HuH-7.5 (cell line): ENCODE measurements at regions not wholly inside any gene's neighbourhood (a gene's known extent, or its start where the extent isn't known, plus 50 kb on each side); places are given as distances from the start of the nearest gene placed in this dataset.

Experiments used
- DNase-seq: peaks from one replicate; pipeline ENCODE4 v3.0.0; 2011; ENCODE audit warnings: low spot score

DNA sequence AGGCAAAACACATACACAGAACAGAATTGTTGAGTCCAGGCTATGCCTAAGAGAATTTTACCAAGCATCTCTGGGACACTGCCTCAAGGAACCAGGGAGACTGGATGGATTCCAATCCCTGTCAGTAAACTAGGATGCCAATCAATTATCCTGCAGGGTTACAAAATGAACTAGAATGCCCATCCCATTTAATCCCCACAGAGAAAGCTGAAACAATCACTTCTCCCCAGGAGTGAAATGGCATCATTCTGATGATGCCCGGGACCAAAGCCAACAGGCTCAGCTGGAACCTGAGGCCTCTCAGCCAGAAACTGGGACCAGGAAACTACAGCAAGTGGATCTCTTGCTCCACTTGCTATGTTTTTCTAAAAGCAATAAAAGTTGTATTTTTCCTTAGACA, 130.0 kb upstream of the TJP1 start:
- DNase-seq, result no peak

DNA sequence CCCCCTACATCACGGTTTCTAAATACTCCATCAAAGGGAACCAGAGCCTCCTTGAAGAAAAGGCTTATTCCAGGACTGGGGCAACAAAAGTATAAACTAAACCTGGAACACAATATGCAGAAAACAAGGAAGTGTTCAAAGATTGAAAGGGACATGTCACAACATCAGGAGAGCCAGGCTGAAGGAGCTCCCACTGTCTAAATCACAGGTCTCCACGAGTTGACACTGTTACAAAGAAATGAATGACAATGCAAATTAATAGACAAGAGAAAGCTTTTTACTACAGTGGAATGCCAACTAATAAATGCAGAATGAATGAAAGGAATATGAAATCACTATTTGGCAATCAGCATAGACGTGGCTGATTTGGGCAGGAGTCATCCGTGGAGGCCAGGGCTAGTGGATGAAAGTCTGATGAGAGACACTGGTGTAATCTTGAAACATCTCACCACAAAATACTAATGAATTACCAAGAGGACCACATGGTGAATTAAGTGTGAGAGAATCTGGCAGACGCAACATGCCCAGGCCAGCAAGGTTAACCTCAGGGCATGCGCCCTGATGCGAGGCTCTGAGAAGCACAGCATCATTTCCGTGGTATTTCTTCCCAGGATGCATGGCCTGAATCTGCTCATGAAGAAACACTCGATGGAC, 123.8 kb upstream of the TJP1 start:
- DNase-seq, result no peak

DNA sequence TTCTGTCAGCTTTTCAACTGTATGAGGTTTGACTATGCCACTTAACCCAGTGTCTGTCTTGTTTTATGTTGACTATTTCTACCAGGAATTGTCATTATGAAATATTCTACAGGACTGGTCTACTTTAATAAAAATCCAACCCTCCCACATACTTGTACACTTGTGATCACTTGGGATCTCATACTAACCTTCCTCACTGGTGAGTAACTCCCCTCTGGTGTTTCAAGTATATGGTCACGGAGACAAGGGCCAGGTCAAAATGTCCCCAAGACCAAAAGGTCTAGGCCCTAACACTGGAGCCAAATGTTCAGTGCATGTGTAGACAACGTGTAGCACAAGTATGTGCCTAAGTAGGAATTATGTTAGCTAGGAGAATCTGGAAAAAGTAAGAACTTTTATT, 122.7 kb upstream of the TJP1 start:
- no peak for DNase-seq

DNA sequence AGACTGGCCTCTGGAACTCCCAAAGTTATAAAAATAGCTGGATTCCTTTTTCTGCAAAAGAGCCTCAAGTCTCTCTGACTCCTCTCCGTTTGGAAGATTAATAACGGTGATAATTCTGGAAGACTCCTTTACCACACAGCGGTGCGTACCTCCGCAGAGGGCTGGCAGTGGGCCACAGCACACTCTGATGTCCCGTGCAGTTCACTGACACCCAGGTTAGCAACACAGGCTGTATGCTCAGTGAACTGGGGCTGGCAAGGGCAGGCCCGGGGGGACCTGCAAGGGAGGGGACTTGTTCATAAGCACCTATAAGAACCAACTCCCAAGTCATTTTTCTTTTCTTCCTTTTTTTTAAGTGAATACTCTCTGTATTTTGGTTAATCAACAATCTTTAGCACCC, 120.3 kb upstream of the TJP1 start:
- DNase-seq, result no peak

DNA sequence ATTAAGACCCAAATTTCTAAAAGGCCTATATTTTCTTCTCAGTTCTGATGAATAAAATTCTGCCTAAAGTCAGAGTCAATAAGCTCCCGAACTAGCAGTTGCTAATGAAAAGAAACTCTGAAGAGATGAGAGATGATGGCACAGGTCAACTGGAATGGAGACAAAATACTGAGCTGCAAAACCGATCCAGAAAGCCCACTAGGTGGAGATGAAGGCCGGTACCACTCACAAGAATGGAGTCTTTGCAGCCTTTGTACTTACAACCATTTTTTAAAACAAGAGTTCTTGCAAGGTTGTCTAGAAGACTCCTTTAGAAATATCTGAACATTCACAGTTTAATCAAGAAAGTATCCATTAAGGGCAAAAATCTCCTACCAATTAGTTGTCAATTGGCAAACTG, 119.9 kb upstream of the TJP1 start:
- no peak for DNase-seq

DNA sequence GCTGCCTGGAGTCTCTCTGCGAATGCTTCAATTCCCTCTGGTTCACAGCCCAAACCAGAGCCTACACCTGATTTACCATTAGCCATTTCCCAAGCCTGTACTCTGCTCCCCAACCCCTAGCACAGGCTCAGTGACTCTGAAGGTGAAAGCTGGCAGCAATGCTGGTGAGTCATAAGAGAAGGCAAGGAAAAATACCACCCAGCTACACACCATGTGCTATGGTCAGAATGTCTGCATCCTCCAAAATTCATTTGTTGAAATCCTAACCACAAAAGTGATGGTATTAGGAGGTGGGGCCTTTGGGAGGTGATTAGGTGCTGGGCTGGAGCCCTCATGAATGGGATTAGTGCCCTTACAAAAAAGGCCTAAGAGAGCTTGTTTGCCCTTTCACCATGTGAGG, 117.1 kb upstream of the TJP1 start:
- DNase-seq, result no peak

DNA sequence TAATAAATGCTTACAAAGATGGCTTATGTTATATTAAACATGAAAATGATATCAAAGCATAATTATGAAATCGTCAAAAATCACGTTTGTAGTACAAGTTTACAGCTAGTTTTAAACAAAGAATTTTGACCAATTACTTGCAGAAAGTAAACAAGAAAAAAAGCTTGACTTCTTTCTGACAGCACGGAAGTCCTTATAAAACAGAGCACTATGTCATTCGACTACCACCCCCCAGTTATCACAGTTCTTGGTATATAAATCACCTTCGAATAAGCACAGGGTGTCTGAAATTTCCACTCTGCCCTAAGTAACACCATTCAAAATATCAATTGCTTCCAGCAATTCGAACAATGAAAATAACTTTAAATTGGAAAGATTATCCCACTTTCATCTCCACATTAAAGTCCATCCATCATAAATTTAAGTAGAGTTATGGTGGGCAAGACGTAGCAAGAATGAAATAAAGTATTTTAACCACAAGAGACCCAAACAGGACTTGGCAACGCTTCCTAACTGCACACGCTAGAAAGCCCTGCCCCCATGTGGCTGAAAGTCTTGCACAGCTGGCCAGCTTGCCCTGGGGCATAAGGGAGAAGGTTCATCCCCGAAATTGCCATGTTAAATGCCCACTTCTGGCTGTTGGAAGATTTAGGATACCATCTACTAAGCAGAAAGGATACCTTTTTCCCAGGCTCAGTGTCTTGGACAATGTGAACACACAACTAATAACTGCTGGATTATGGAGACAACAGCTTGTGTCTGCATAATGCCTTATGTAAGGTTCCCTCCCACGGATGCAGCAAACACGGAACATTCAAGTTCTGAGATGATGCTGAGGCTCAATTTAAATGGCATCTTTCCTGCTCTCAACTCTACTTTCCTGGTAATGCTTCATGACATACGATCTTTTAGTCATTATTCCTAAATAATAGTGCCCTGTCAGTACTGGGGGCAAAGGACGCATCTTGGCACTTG, 116.4 kb upstream of the TJP1 start:
- no peak for DNase-seq

DNA sequence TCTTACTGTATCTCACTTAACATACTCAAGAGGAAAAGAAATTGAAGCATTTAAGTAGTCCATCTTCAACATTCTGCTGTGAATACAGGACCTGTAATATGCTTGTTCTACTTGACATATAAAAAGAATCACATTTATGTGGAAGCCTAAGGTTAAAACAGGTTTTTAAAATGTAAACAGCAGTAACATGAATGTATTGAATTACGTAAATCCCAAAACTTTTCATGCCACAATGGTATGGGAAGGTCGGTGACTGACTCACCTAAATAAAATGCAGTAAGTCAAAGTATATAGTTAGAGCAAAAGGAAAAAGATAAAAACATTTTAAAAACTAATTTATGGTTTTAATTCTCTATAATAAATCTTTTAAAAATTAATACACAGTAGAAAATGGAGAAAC, 115.7 kb upstream of the TJP1 start:
- no peak for DNase-seq

DNA sequence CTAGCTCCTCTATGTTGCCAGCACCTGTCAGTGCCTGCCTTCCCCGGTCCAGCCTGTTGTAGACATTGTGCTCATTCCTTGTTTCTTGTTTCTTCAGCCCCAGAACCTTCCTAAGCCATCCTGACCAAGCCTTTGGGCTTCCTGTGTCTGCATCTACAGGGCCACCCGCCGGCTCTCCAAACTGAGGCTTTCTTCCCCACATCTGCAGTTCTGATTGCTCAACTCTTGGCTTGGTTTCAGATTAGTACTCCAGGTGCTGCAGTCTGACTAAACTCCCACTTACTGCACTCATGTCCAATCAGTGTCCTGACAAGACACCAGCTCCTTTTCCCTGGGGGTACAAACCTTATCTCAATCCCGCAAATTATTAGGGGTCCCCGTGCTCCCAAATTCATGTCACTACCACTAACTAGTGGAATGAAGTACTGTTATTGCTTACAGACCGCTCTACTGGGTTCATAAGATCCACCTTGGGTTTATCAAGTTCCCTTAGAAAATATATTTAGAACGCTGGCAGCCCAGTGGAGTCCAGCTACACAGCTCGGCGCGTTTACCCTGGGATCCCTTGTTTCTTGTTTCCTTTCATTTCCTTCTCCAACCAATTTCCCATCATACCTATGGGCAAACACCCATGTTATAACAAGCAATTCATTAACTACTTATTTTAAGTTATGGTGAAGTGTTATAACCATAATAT, 114.2 kb upstream of the TJP1 start:
- no peak for DNase-seq

DNA sequence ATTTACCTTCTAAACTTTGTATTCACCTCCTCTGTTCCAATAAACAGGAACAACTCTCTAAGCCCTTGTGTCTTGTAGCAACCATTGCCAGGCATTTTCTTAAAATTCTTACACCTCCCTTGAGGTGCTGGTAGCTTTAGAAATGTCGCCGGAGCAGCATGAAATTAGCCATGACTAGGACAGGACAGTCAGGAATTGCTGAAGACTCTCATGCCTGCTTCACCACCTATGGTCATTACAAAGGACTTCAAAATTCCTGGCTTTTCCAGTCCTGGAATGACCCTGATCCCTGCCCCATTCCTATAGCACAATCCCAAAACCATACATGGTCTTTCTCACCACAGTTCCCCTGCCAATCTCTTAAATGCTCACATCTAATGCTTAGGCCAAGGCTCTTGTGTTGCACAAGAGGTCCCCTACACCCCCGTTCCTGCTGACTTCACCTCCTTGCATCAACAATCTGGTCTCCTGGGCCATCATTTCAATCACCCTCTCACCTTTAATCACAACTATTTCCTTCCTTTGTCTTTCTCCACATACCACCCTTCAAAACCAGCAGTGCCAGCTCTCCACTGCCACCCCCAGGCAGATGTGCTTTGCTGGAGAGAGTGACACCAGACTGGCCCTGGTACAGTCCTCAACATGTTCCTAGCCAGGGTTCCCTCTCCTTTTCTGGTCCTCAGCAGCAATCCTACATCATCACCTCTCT, 113.2 kb upstream of the TJP1 start:
- no peak for DNase-seq

DNA sequence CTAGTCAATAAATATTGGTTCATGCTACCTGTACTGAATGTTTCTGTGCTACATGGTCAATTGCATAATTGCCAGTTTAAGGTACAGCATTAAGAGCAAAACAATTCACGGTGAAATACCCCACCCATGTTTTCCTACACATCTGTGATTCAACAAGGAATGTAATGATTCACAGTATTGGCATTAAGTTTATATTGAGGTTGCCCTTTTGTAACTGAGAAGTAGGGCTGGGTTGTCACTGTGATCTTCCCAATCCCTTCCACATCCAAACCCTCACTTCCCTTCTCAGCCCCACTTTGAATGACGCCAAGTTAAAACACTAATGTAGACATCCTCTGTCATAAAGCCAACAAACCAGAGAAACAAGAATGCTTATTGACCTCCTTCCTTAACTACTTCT, 112.0 kb upstream of the TJP1 start:
- no peak for DNase-seq

DNA sequence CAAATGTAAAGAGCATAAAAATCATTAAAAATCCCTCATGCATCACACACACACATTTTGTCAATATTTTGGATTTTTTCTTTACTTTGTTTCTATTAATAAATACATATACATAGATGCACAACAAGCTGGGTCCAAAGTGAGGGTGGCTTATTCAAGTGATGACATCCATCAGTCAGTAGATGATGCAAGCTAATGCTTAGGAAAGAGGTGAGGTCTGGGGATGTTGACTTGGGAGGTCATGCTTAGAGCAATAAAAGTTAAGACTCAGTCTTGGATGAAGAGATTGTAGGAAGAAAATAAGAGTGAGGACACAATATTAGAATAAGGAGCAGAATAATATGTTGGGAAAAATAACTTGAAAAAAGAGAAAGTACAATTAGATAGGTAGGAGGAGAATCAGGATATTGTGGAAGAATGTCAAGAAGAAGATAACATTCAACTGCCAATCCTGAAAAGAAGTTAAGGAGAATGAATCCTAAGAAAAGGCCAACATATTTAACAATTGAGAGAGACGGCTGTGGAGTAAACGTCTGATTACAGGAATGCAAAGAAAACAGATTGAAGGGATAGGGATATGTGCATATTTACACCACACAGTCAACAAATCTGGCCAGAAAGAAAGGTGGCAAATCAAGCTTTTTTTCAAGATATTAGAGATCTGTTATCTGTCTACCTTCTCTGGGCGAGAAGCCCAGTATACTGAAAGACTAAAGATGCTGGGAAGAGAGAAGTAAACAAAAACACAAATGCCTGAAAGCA, 111.0 kb upstream of the TJP1 start:
- DNase-seq, result no peak

DNA sequence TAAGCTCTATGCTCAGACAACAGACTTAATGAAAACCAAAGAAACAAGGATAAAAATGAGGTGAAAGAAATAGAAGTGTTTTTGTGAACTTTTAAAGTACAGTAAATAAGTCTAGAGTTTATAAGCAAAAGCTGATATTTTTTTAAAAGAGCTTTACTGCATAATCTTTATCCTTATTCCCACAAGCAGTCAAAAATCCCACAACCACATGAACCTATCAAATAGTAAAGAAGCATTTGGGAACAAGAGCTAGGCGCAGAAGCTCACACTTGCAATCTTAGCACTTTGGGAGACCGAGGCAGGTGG, 103.8 kb upstream of the TJP1 start:
- DNase-seq, result no peak

DNA sequence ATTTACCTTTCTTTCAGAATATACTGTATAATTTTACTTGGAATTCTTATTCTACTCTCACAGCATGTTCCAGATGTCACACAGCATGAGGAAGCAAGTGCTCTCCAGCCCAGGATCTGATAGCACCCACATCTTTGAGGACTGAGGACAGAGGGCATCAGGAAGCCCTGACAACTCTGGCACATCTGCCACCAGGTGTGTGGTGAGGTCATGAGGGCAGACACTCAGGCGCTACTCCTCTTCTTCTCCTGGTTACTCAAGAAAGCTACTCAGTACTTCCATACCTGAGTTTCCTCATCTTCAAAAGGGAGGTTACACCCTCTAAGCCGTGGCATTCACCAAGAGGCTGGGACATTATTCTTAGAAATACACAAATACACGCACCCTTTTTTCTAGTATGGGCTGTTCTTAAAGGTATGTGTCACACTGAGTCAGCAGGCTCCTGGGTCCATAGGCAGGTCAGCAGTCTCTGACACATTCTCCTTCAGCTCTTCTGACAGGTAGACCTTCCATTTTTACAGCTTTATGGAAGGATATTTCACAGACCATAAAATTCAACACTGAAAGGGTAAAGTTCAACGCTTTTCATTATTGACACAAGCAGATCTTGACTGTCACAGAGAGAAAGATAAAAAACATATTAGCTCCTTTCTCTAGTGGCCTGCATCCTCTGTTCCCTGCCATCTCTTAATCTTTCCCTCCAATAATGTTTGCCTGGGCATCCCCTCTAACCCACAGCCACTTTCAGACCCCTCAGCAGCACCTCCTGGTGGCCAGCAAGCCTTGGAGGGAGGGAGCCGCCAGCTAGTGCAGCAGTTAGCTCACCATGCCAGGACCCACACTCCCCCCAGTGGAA, 103.2 kb upstream of the TJP1 start:
- peak; percentile 23 for DNase-seq

DNA sequence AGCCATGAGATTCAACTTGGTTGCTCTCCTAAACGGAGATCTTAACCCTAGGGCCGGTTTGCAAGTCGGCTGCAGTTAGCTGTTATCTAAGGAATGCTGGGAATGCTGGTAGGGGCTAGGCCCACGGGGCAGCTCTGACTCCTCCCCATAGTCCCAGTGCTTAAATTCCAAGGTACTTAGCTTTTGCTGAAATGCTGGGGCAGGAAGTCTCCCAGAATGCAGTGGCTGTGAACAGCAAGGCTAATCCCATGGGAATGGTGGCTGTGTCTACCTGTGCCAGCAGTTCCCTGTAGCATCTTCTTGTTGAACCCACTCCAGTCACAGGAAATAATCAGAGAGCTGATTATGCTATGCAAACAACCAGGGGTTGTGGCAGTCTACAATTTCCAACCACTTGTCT, 102.5 kb upstream of the TJP1 start:
- peak; percentile 33 for DNase-seq

DNA sequence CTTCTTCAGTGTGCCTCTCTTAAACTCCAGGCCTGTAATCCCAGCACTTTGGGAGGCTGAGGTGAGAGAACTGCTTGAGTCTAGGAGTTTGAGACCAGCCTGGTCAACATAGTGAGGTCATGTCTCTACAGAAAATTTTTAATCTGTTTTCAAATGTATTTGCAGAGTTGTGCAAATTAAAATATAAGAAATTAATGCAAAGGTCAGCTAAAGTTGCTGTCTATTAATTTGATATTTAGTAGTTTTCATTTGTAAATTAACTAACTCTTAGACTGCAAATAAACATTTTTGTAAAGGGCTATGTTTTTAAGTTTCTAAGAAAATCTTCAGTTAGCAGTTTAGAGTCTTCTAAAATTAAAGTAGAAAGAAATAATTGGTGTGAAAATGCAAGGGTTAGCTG, 99.9 kb upstream of the TJP1 start:
- no peak for DNase-seq

DNA sequence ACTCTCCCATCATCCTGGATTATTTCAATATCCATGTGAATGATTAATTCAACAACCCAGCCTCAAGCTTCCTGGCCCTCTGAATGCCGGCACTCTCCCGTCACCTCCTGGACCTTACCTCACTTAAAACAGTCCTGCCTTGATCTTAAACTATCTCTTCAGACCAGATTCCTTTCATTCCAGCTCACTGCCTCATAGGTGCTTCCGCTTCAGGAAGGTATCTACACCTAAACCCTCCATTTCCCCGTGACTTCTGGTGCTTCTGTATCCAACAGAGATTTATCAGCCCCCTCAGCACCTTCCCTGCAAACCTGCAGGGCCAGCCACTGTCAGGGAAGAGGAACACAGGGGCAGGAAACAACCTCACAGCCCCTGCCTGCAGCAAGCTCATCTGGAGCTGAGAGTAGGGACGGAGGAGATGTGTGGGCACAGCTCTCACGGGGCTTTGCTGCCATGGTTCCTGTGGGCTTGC, 98.9 kb upstream of the TJP1 start:
- DNase-seq, result no peak

DNA sequence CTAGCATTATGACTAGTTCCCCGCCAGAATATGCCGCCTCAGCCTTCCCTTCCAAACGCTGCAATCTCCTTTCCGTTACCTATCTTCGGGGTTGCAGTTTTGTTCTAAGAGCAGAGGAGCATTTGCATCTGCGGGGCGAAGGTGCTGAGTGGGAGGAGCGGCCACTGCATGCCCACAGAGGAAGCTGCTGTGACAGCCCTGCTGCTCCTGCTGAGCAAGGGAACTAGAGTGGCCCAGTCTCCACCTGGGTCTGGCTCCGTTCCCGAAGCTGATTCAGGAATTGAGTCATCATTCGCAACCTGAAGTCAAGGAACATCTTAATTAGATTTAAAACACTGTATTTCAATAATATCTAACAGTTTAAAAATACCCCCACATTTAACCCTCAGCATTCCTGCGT, 98.2 kb upstream of the TJP1 start:
- no peak for DNase-seq

DNA sequence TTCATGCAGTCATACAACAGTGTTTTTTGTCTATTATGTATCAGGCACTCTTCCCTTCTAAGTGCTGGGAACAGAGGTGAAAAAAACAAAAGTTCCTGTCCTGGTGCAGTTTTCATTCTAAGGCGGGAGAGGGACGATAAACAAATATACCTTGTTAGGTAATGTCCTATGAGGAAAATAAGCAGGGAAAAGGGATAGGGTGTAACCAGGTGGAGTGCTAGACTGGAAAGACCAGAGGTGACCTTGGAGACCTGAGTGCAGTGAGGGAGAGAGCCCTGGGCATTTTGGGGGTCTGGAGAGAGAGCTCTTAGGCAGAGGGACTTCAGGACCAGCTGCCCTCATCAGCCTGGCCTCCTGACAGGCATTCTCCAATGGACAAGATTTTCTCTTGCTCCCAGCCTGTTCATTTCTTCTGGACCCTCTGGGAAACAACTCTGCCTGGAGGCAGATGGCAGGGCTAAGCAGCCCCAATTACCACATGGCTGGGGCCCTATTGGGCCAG, 97.2 kb upstream of the TJP1 start:
- DNase-seq, result no peak
